Bronchial epithelial cell (primary cell): ENCODE measurements at regions not wholly inside any gene's neighbourhood (a gene's known extent, or its start where the extent isn't known, plus 50 kb on each side); places are given as distances from the start of the nearest gene placed in this dataset.

ENCODE experiments used
- DNase-seq: peaks from one replicate; pipeline ENCODE4 v3.0.0-alpha.2; 2010; ENCODE audit warnings: low read depth
- FAIRE-seq: peaks from 2 replicates; lab custom pipeline; 2011; peaks lifted over from hg19 to GRCh38; lab: Jason Lieb, UNC
- H3K27me3 ChIP-seq: 2 replicates; pipeline ENCODE4 v1.5.1; 2011; ENCODE audit warnings: low read length; ENCODE audit not compliant: control insufficient read depth, insufficient read depth
- H3K36me3 ChIP-seq: 2 replicates; pipeline ENCODE4 v1.5.1; 2011; ENCODE audit warnings: low read length; ENCODE audit not compliant: control insufficient read depth, insufficient read depth
- H3K4me3 ChIP-seq: 2 replicates; pipeline ENCODE4 v1.5.1; 2011; ENCODE audit warnings: mild to moderate bottlenecking, low read depth, low read length, control low read depth
- TF ChIP-seq, protein P1 (sequence below): IDR thresholded peaks from 2 replicates; pipeline ENCODE4 v1.5.1; 2011; ENCODE audit warnings: mild to moderate bottlenecking, moderate library complexity, low read length, control low read depth, inconsistent platforms; ENCODE audit not compliant: insufficient read depth, severe bottlenecking

DNA sequence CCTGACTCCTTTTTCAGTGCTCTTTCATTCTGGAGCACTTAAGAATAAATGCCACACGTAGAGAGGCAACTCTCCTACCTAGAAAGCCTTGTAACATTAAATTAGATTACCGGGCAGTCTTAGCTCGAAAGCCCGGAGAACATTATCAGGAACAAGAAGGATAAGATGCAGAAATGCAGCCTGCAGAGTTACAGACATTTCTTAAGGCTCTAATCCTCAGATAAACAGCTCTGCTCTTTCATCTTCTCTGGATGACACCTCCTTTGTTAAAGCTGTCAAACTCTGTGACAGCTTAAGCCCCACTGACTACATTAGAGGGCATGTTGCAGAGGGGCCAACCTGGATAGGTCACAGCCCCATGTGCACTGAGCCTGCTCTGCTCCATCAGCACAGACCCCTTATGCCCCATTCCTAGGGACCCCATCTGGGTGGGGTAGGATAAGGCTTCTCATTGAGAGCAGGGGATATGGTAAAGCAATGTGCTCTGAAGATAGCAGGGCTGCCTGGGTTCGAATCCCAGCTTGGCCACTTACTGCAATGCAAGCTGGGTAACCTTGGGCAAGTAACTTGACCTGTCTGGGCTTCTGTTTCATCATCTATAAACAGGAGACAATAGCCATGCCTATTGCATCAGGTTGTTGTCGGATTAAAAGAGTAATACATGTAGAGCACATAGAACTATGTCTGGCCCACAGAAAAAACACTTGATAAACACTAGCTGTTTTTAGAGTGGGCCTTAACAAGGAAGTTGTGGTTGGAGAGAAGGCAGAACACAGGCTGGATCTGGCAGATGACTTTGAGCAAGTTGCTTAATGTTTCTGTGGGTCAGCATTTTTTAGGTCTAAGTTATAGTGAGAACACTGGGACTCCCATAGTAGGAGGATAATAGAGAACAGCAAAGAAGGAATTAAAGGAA is 111.4 kb downstream of the THNSL2 start:
- no peaks in the 10 kb centered on the region for H3K27me3 ChIP-seq
- no peak overlapping the region for H3K4me3 ChIP-seq
- FAIRE-seq (no peak), DNase-seq (no peak)
- no peaks in the 10 kb centered on the region for H3K36me3 ChIP-seq
- TF ChIP-seq, protein P1, sequence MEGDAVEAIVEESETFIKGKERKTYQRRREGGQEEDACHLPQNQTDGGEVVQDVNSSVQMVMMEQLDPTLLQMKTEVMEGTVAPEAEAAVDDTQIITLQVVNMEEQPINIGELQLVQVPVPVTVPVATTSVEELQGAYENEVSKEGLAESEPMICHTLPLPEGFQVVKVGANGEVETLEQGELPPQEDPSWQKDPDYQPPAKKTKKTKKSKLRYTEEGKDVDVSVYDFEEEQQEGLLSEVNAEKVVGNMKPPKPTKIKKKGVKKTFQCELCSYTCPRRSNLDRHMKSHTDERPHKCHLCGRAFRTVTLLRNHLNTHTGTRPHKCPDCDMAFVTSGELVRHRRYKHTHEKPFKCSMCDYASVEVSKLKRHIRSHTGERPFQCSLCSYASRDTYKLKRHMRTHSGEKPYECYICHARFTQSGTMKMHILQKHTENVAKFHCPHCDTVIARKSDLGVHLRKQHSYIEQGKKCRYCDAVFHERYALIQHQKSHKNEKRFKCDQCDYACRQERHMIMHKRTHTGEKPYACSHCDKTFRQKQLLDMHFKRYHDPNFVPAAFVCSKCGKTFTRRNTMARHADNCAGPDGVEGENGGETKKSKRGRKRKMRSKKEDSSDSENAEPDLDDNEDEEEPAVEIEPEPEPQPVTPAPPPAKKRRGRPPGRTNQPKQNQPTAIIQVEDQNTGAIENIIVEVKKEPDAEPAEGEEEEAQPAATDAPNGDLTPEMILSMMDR = no peak

DNA sequence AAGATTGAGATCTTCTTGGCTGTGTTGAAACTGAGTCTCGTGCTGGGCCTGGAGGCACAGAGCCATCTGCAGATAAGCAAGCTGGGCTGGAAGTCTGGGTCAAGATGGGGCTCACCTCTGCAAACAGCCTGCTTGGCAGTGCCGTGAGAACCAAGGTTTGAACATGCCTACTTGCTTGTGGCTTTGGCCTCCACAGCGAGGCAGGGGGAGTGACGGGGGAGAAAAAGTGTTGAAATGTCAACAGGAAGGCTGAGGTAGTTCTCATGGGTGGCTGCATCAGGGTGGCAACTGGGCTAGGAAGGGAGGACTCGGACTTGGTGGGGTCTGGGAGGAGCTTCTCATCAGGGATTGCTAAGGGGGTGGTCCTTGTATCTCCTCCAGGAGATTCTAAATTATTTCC is 99.7 kb downstream of the THNSL2 start:
- DNase-seq = no peak
- FAIRE-seq = no peak
- Histone ChIP-seq H3K36me3 (no peaks in the 10 kb centered on the region), H3K27me3 (no peaks in the 10 kb centered on the region), H3K4me3 (no peak overlapping the region)
- TF ChIP-seq, protein P1 = no peak

DNA sequence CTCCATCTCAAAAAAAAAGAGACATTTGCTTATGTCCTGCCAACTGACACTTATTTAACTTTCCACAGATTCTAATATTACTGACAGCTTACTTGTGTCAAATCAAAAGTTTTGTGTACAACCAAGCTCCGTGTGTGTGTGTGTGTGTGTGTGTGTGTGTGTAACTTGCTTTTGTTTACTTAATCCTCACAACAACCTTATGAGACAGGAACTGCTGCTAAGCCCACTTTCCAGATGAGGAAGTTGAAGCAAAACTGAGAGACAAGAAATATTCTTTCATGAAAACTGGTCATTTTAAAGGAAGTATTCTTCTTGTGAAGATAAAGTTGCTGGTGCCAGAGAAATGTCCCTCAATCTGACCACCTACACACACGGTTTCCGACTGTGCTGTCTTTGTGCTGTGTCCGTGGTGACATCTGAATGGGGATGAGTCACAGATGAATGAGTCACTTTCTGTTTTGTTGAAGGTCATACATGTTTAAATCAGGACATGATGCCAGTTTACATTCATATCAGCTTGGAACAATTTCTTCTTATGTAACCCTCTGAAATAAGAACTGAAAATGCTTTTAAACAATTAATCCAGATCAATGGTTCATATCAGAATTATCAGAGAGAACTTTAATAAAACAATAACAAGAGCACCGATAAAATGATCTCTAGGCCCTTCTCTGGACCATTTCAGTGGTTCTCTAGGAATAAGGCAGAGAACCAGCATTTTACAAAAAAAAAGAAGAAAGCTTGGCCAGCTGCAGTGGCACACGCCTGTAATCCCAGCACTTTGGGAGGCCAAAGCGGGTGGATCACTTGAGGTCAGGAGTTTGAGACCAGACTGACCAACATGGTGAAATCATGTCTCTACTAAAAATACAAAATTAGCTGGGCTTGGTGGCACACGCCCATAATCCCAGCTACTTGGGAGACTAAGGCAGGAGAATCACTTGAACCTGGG is 95.5 kb downstream of the THNSL2 start:
- no peak overlapping the region for H3K4me3 ChIP-seq
- H3K27me3 ChIP-seq = no peaks in the 10 kb centered on the region
- no peak for FAIRE-seq
- TF ChIP-seq, protein P1 = no peak
- no peaks in the 10 kb centered on the region for H3K36me3 ChIP-seq
- DNase-seq = peak; percentile 43

DNA sequence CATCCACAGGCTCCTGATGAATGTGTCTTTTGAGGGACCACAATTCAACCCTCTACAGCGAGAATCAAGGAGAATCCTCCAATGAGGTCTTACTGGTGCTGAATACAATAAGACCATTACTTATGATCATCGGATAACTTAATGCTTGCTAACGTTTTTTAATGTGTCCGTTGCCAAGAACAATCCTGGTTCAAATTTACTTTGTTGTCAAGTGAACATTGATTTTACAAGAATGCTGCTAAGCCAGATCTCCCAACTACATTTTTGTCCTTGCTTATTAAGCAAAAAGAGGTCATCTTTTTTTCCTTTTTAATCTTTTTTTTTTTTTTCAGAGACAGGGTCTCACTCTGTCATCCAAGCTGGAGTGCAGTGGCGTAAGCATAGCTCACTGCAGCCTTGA is 93.7 kb downstream of the THNSL2 start:
- TF ChIP-seq, protein P1 = no peak
- H3K4me3 ChIP-seq = no peak overlapping the region
- H3K36me3 ChIP-seq = no peaks in the 10 kb centered on the region
- DNase-seq (no peak), FAIRE-seq (no peak)
- no peaks in the 10 kb centered on the region for H3K27me3 ChIP-seq

DNA sequence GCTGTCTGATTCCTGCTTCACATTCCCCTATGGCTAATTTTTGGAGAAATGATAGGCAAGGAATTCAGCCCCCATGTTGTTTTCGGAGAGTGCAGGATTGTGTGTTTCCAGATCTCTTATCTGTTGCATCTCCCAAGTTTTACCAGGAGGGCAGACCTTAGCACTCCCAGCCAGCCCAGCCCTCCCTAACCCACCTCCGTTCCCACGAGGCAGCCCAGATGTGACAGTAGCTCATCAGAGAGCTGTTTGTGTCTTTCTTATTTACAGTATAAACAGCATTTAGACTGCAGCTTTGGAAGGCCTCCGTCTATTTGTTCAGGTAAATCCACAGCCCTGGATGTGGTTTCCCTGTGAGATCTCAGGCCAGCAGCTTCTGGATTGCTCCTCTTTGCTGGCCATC is 91.6 kb downstream of the THNSL2 start:
- no peak for FAIRE-seq
- no peaks in the 10 kb centered on the region for H3K27me3 ChIP-seq
- TF ChIP-seq, protein P1 = no peak

More for the DNA sequence above, 91.6 kb downstream of the THNSL2 start:
- no peak for DNase-seq
- Histone ChIP-seq H3K4me3 (no peak overlapping the region), H3K36me3 (no peaks in the 10 kb centered on the region)
